ENCODE measurements at regions not wholly inside any gene's neighbourhood (a gene's known extent, or its start where the extent isn't known, plus 50 kb on each side); places are given as distances from the start of the nearest gene placed in this dataset.

GRCh38 chr11:93939084-93939760 is 81.9 kb upstream of the HEPHL1 start:
- TF ChIP-seq SUZ12 (IDR thresholded peaks at IDR 0.05; ENCODE audit: extremely low read depth, insufficient read depth, insufficient read length) (no peak), YY1 (IDR thresholded peaks at IDR 0.05; ENCODE audit: insufficient read depth, insufficient read length) (no peak), ZNF274 (IDR thresholded peaks at IDR 0.05; ENCODE audit: low read depth, low read length) (no peak)
- Histone ChIP-seq H3K27me3 (ENCODE audit: insufficient read depth, insufficient read length) (no peaks in the 10 kb centered on the region), H3K4me3 (ENCODE audit: insufficient read length, low read depth) (no peak overlapping the region), H3K9ac (ENCODE audit: insufficient read length, low read depth) (no peak overlapping the region), H3K9me3 (ENCODE audit: insufficient read depth, low read length) (no peaks in the 10 kb centered on the region), H3K4me1 (ENCODE audit: insufficient read depth, insufficient read length) (no peaks in the 10 kb centered on the region), H3K36me3 (ENCODE audit: insufficient read depth, insufficient read length, low read length) (no peaks in the 10 kb centered on the region)
- DNase-seq (ENCODE audit: low read depth, low spot score), result no peak

DNA sequence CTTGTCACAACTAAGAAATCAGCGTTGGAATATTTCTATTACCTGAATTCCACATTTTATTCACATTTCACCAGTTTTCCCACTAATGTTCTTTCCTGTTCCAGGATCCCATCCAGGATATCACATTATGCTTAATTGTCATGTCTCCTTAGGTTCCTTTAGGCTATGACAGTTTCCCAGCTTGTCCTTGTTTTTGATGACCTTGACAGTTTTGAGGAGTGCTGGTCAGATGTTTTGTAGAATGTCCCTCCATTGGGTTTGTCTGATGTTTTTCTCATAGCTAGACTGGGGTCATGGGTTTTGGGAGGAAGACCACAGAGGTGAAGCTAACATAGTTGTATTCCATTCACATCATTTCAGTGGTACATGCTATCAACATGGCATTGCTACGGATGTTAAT is 80.8 kb upstream of the HEPHL1 start:
- Histone ChIP-seq H3K9me3 (ENCODE audit: insufficient read depth, low read length) (no peaks in the 10 kb centered on the region), H3K9ac (ENCODE audit: insufficient read length, low read depth) (no peak overlapping the region), H3K27me3 (ENCODE audit: insufficient read depth, insufficient read length) (no peaks in the 10 kb centered on the region), H3K4me1 (ENCODE audit: insufficient read depth, insufficient read length) (no peaks in the 10 kb centered on the region), H3K36me3 (ENCODE audit: insufficient read depth, insufficient read length, low read length) (no peaks in the 10 kb centered on the region), H3K4me3 (ENCODE audit: insufficient read length, low read depth) (no peak overlapping the region)
- TF ChIP-seq ZNF274 (IDR thresholded peaks at IDR 0.05; ENCODE audit: low read depth, low read length), result no peak
- no peak for TF ChIP-seq SUZ12 (IDR thresholded peaks at IDR 0.05; ENCODE audit: extremely low read depth, insufficient read depth, insufficient read length)
- no peak for TF ChIP-seq YY1 (IDR thresholded peaks at IDR 0.05; ENCODE audit: insufficient read depth, insufficient read length)
- no peak for DNase-seq (ENCODE audit: low read depth, low spot score)

DNA sequence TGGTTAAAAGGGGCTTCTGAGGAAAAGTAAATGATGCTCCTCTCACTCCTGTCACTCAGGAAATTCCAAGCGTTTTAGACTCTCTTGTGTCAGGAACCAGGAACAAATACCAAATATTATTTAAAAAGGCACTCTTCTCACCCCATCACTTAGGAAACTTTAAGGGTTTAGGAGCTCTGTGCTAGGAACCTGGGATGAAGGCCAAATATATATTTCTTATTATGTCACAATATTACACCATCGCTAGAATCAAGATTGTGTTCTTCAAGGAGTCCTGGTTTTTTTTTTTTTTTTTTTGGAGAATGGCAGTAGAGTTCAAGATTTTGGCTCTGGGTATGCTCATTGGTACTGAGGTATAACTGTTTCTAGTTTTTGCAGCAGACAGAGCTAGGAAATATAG is 79.0 kb upstream of the HEPHL1 start:
- no peak for DNase-seq (ENCODE audit: low read depth, low spot score)
- Histone ChIP-seq H3K9ac (ENCODE audit: insufficient read length, low read depth) (no peak overlapping the region), H3K36me3 (ENCODE audit: insufficient read depth, insufficient read length, low read length) (no peaks in the 10 kb centered on the region), H3K27me3 (ENCODE audit: insufficient read depth, insufficient read length) (no peaks in the 10 kb centered on the region), H3K4me3 (ENCODE audit: insufficient read length, low read depth) (no peak overlapping the region), H3K4me1 (ENCODE audit: insufficient read depth, insufficient read length) (no peaks in the 10 kb centered on the region), H3K9me3 (ENCODE audit: insufficient read depth, low read length) (no peaks in the 10 kb centered on the region)
- TF ChIP-seq ZNF274 (IDR thresholded peaks at IDR 0.05; ENCODE audit: low read depth, low read length) (no peak), SUZ12 (IDR thresholded peaks at IDR 0.05; ENCODE audit: extremely low read depth, insufficient read depth, insufficient read length) (no peak), YY1 (IDR thresholded peaks at IDR 0.05; ENCODE audit: insufficient read depth, insufficient read length) (no peak)

DNA sequence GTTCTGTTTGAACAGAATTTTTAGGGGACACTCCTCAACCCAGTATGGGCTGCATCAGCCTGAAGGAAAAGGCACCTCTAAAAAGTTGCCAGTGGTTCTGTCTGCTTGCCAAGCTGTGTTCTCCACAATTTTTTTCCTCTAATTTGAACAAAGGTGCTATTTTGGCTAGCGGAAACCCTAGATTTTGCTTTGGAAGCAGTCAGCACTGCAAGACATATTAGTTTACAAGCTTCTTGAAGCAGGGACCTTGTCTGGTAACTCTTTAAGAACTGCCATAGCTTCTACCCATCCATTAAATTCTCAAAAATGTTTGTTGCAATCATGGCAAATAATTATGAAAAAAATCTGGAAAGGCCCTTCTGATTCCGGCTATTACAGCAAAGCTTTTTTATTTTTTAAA is 75.6 kb upstream of the HEPHL1 start:
- no peaks in the 10 kb centered on the region for H3K4me1 ChIP-seq (ENCODE audit: insufficient read depth, insufficient read length)
- no peak overlapping the region for H3K4me3 ChIP-seq (ENCODE audit: insufficient read length, low read depth)
- DNase-seq (ENCODE audit: low read depth, low spot score), result no peak
- TF ChIP-seq YY1 (IDR thresholded peaks at IDR 0.05; ENCODE audit: insufficient read depth, insufficient read length), result no peak
- no peak for TF ChIP-seq SUZ12 (IDR thresholded peaks at IDR 0.05; ENCODE audit: extremely low read depth, insufficient read depth, insufficient read length)
- no peak for TF ChIP-seq ZNF274 (IDR thresholded peaks at IDR 0.05; ENCODE audit: low read depth, low read length)
- no peaks in the 10 kb centered on the region for H3K36me3 ChIP-seq (ENCODE audit: insufficient read depth, insufficient read length, low read length)
- no peaks in the 10 kb centered on the region for H3K27me3 ChIP-seq (ENCODE audit: insufficient read depth, insufficient read length)
- H3K9ac ChIP-seq (ENCODE audit: insufficient read length, low read depth), result no peak overlapping the region
- H3K9me3 ChIP-seq (ENCODE audit: insufficient read depth, low read length), result no peaks in the 10 kb centered on the region

DNA sequence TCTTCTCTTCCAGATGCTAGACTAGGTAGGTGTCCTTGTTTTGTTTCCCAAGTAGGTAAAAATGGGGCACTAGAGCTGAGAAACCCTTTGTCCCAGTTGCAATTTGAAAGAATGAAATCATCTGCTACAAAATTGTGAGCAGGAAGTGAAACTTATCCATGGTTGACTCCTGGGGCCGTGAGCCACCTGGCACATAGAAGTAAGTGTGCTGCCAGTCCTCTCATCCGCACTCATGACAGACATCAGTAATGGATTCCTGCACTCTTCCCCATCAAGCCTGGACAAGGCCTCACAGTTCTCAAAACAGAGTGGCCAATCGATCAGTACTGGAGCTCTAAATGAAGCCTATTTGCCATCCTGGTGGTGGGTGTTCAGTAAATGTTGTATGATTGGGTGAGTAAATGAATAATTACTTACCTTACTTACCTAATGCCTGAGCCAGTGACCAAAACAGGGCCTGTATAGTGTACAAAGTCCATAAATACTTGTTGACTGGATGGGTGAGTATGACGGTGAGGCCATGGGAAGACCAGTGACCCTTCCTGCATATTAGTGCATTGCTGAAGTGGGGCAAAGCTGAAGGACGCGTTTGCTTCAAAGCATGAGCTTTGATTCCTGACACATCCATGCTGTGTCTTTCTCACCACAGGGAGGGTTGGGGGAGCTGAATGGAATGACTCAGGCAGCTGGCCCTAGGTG is 68.9 kb upstream of the HEPHL1 start:
- no peak for TF ChIP-seq YY1 (IDR thresholded peaks at IDR 0.05; ENCODE audit: insufficient read depth, insufficient read length)
- TF ChIP-seq ZNF274 (IDR thresholded peaks at IDR 0.05; ENCODE audit: low read depth, low read length), result no peak
- TF ChIP-seq SUZ12 (IDR thresholded peaks at IDR 0.05; ENCODE audit: extremely low read depth, insufficient read depth, insufficient read length), result no peak
- no peaks in the 10 kb centered on the region for H3K9me3 ChIP-seq (ENCODE audit: insufficient read depth, low read length)
- DNase-seq (ENCODE audit: low read depth, low spot score), result no peak

GRCh38 chr11:93957397-93957952 is 63.7 kb upstream of the HEPHL1 start:
- no peak overlapping the region for H3K4me3 ChIP-seq (ENCODE audit: insufficient read length, low read depth)
- no peak for DNase-seq (ENCODE audit: low read depth, low spot score)
- TF ChIP-seq SUZ12 (IDR thresholded peaks at IDR 0.05; ENCODE audit: extremely low read depth, insufficient read depth, insufficient read length) (no peak), ZNF274 (IDR thresholded peaks at IDR 0.05; ENCODE audit: low read depth, low read length) (no peak), YY1 (IDR thresholded peaks at IDR 0.05; ENCODE audit: insufficient read depth, insufficient read length) (no peak)
- H3K36me3 ChIP-seq (ENCODE audit: insufficient read depth, insufficient read length, low read length), result no peaks in the 10 kb centered on the region
- no peaks in the 10 kb centered on the region for H3K9me3 ChIP-seq (ENCODE audit: insufficient read depth, low read length)
- no peak overlapping the region for H3K9ac ChIP-seq (ENCODE audit: insufficient read length, low read depth)
- no peaks in the 10 kb centered on the region for H3K4me1 ChIP-seq (ENCODE audit: insufficient read depth, insufficient read length)
- no peaks in the 10 kb centered on the region for H3K27me3 ChIP-seq (ENCODE audit: insufficient read depth, insufficient read length)

More for the DNA sequence above, 68.9 kb upstream of the HEPHL1 start:
- no peaks in the 10 kb centered on the region for H3K36me3 ChIP-seq (ENCODE audit: insufficient read depth, insufficient read length, low read length)
- H3K9ac ChIP-seq (ENCODE audit: insufficient read length, low read depth), result no peak overlapping the region
- H3K4me1 ChIP-seq (ENCODE audit: insufficient read depth, insufficient read length), result no peaks in the 10 kb centered on the region
- no peaks in the 10 kb centered on the region for H3K27me3 ChIP-seq (ENCODE audit: insufficient read depth, insufficient read length)
- no peak overlapping the region for H3K4me3 ChIP-seq (ENCODE audit: insufficient read length, low read depth)

GRCh38 chr11:93958991-93959390 is 62.2 kb upstream of the HEPHL1 start:
- no peaks in the 10 kb centered on the region for H3K36me3 ChIP-seq (ENCODE audit: insufficient read depth, insufficient read length, low read length)
- no peaks in the 10 kb centered on the region for H3K27me3 ChIP-seq (ENCODE audit: insufficient read depth, insufficient read length)
- TF ChIP-seq SUZ12 (IDR thresholded peaks at IDR 0.05; ENCODE audit: extremely low read depth, insufficient read depth, insufficient read length), result no peak
- TF ChIP-seq ZNF274 (IDR thresholded peaks at IDR 0.05; ENCODE audit: low read depth, low read length), result no peak
- no peak for TF ChIP-seq YY1 (IDR thresholded peaks at IDR 0.05; ENCODE audit: insufficient read depth, insufficient read length)
- H3K4me1 ChIP-seq (ENCODE audit: insufficient read depth, insufficient read length), result no peaks in the 10 kb centered on the region
- H3K4me3 ChIP-seq (ENCODE audit: insufficient read length, low read depth), result no peak overlapping the region
- DNase-seq (ENCODE audit: low read depth, low spot score), result no peak
- H3K9me3 ChIP-seq (ENCODE audit: insufficient read depth, low read length), result no peaks in the 10 kb centered on the region
- H3K9ac ChIP-seq (ENCODE audit: insufficient read length, low read depth), result no peak overlapping the region
